D721Med (cell line): ENCODE measurements at regions not wholly inside any gene's neighbourhood (a gene's known extent, or its start where the extent isn't known, plus 50 kb on each side); places are given as distances from the start of the nearest gene placed in this dataset.

Source experiments
- DNase-seq: peaks from one replicate; pipeline ENCODE4 v3.0.0; 2011; ENCODE audit warnings: low spot score; ENCODE audit not compliant: insufficient read length
- FAIRE-seq: peaks from 2 replicates; lab custom pipeline; 2011; peaks lifted over from hg19 to GRCh38; lab: Jason Lieb, UNC
- CTCF ChIP-seq: IDR thresholded peaks from 2 replicates; pipeline ENCODE4 v1.5.1; 2012; ENCODE audit warnings: mild to moderate bottlenecking, control low read depth; ENCODE audit not compliant: insufficient read depth; ENCODE audit errors: missing control alignments

GRCh38 chr16:85303354-85303883, 191.1 kb upstream of the CIBAR2 start:
- FAIRE-seq (no peak), DNase-seq (peak; percentile 36)

GRCh38 chr16:85304337-85304736, 192.1 kb upstream of the CIBAR2 start:
- FAIRE-seq (no peak), DNase-seq (no peak)
- no peak for TF ChIP-seq CTCF

More at GRCh38 chr16:85303354-85303883, 191.1 kb upstream of the CIBAR2 start:
- peak; percentile 26 for TF ChIP-seq CTCF

- DNase-seq = no peak
- FAIRE-seq = no peak
- no peak for TF ChIP-seq CTCF
Observed at GRCh38 chr16:85306071-85306792, 194.0 kb upstream of the CIBAR2 start.

- FAIRE-seq = no peak
- DNase-seq = no peak
- no peak for TF ChIP-seq CTCF
Observed at GRCh38 chr16:85306793-85307551, 194.7 kb upstream of the CIBAR2 start.

GRCh38 chr16:85307552-85308364, 195.5 kb upstream of the CIBAR2 start:
- TF ChIP-seq CTCF = no peak
- FAIRE-seq = no peak
- DNase-seq = no peak

GRCh38 chr16:85308611-85309540, 196.6 kb upstream of the CIBAR2 start:
- no peak for TF ChIP-seq CTCF
- FAIRE-seq (no peak), DNase-seq (no peak)
